ENCODE measurements at regions not wholly inside any gene's neighbourhood (a gene's known extent, or its start where the extent isn't known, plus 50 kb on each side); places are given as distances from the start of the nearest gene placed in this dataset.

GRCh38 chr4:162988530-162988929 lies 178.2 kb downstream of the NAF1 start:
- H3K27ac ChIP-seq (ENCODE audit: low read depth, low read length): no peak overlapping the region
- H3K4me3 ChIP-seq (ENCODE audit: low read depth, low read length): no peak overlapping the region
- ChIA-PET CTCF (no interaction called here), POLR2A (no interaction called here)
- H3K9me3 ChIP-seq (ENCODE audit: control insufficient read depth, insufficient read depth, low read length): peaks cover 9% of the 10 kb centered on the region
- no peaks in the 10 kb centered on the region for H3K27me3 ChIP-seq (ENCODE audit: control insufficient read depth, insufficient read depth, low read length)
- no peak for DNase-seq (ENCODE audit: low read depth, low spot score)
- no peak for TF ChIP-seq CTCF (IDR thresholded peaks at IDR 0.05; ENCODE audit: low read depth, low read length)

GRCh38 chr4:162985131-162985530 lies 181.6 kb downstream of the NAF1 start:
- no peak for DNase-seq (ENCODE audit: low read depth, low spot score)
- POLR2A ChIA-PET: no interaction called here
- no peak for TF ChIP-seq CTCF (IDR thresholded peaks at IDR 0.05; ENCODE audit: low read depth, low read length)
- no peaks in the 10 kb centered on the region for H3K27me3 ChIP-seq (ENCODE audit: control insufficient read depth, insufficient read depth, low read length)
- peaks cover 9% of the 10 kb centered on the region for H3K9me3 ChIP-seq (ENCODE audit: control insufficient read depth, insufficient read depth, low read length)
- H3K4me3 ChIP-seq (ENCODE audit: low read depth, low read length): no peak overlapping the region
- H3K27ac ChIP-seq (ENCODE audit: low read depth, low read length): no peak overlapping the region
- CTCF ChIA-PET: no interaction called here

GRCh38 chr4:162984621-162985020 lies 182.1 kb downstream of the NAF1 start:
- DNase-seq (ENCODE audit: low read depth, low spot score): no peak
- Histone ChIP-seq H3K27ac (ENCODE audit: low read depth, low read length) (no peak overlapping the region), H3K9me3 (ENCODE audit: control insufficient read depth, insufficient read depth, low read length) (peaks cover 9% of the 10 kb centered on the region), H3K27me3 (ENCODE audit: control insufficient read depth, insufficient read depth, low read length) (no peaks in the 10 kb centered on the region), H3K4me3 (ENCODE audit: low read depth, low read length) (no peak overlapping the region)
- TF ChIP-seq CTCF (IDR thresholded peaks at IDR 0.05; ENCODE audit: low read depth, low read length): no peak
- ChIA-PET CTCF (no interaction called here), POLR2A (no interaction called here)

- POLR2A ChIA-PET: no interaction called here
- Histone ChIP-seq H3K9me3 (ENCODE audit: control insufficient read depth, insufficient read depth, low read length) (peaks cover 9% of the 10 kb centered on the region), H3K27me3 (ENCODE audit: control insufficient read depth, insufficient read depth, low read length) (no peaks in the 10 kb centered on the region), H3K27ac (ENCODE audit: low read depth, low read length) (no peak overlapping the region), H3K4me3 (ENCODE audit: low read depth, low read length) (no peak overlapping the region)
- CTCF ChIA-PET: no interaction called here
- DNase-seq (ENCODE audit: low read depth, low spot score): no peak
- no peak for TF ChIP-seq CTCF (IDR thresholded peaks at IDR 0.05; ENCODE audit: low read depth, low read length)
Measured at GRCh38 chr4:162981823-162982222, 184.9 kb downstream of the NAF1 start.

GRCh38 chr4:162978398-162978797 lies 188.3 kb downstream of the NAF1 start:
- POLR2A ChIA-PET: no interaction called here
- no peak for DNase-seq (ENCODE audit: low read depth, low spot score)
- TF ChIP-seq CTCF (IDR thresholded peaks at IDR 0.05; ENCODE audit: low read depth, low read length): no peak
- Histone ChIP-seq H3K27ac (ENCODE audit: low read depth, low read length) (no peak overlapping the region), H3K4me3 (ENCODE audit: low read depth, low read length) (no peak overlapping the region), H3K9me3 (ENCODE audit: control insufficient read depth, insufficient read depth, low read length) (no peaks in the 10 kb centered on the region; the same call in 1 of the 2 replicates), H3K27me3 (ENCODE audit: control insufficient read depth, insufficient read depth, low read length) (no peaks in the 10 kb centered on the region)
- CTCF ChIA-PET: no interaction called here

All from AG04450 (cell line).